ENCODE measurements at regions not wholly inside any gene's neighbourhood (a gene's known extent, or its start where the extent isn't known, plus 50 kb on each side); places are given as distances from the start of the nearest gene placed in this dataset.

DNA sequence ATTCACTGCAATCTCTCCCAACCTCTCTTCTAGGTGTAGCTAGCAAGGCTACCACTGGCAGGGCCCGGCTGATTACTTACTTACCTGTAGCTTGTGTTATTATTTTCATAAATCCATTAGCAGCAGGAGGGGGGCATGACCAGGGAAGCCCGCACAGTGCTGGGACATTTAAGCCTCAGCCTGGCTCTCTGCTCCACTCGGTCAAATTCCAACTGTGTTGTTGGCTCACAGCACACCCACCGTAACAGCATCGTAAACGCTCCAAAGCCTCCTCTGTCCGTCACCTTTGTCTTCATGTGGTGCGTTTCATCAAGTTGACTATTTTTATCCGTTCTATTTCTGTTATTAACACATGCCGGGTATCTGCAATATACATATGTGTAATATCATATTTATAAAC is 264.7 kb downstream of the NSG2 start (continued):
- TF ChIP-seq, protein P1, sequence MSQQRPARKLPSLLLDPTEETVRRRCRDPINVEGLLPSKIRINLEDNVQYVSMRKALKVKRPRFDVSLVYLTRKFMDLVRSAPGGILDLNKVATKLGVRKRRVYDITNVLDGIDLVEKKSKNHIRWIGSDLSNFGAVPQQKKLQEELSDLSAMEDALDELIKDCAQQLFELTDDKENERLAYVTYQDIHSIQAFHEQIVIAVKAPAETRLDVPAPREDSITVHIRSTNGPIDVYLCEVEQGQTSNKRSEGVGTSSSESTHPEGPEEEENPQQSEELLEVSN (IDR thresholded peaks at IDR 0.05) = no peak
